GM23338 (cell line): ENCODE measurements at regions not wholly inside any gene's neighbourhood (a gene's known extent, or its start where the extent isn't known, plus 50 kb on each side); places are given as distances from the start of the nearest gene placed in this dataset.

Experiments
- CTCF ChIP-seq, 2 experiments: fragments of 200-600 bp in 1 of 2; sonication (generic) in 1 of 2; conservative IDR thresholded peaks; 2 replicates each; pipeline versions ENCODE4 v1.5.1 to v1.6.1; 2016 to 2017; ENCODE audit warnings: antibody characterized with exemption in 2 of 2, low read depth in 2 of 2, mild to moderate bottlenecking in 2 of 2, moderate library complexity in 1 of 2
- EZH2phosphoT487 ChIP-seq: fragments of 200-600 bp; sonication (generic); IDR thresholded peaks from one replicate; pipeline ENCODE4 v1.8.1; 2018; ENCODE audit warnings: antibody characterized with exemption; ENCODE audit not compliant: unreplicated experiment
- POLR2AphosphoS5 ChIP-seq: IDR thresholded peaks from 2 replicates; pipeline ENCODE4 v1.6.1; 2016; ENCODE audit warnings: antibody characterized with exemption, low read depth

- TF ChIP-seq CTCF (conservative IDR thresholded peaks at IDR 0.05; ENCODE audit: low read depth in 2 of 2) (no peak), POLR2AphosphoS5 (no peak), EZH2phosphoT487 (no peak)
Observed at GRCh38 chr9:88828492-88828974, 162.7 kb upstream of the S1PR3 start.
